HG03066 (cell line): ENCODE measurements at regions not wholly inside any gene's neighbourhood (a gene's known extent, or its start where the extent isn't known, plus 50 kb on each side); places are given as distances from the start of the nearest gene placed in this dataset.

Source experiments
- ATAC-seq: cut with Tn5 transposase; IDR thresholded peaks from one replicate; pipeline ENCODE4 v1.9.1; 2021; ENCODE audit warnings: low read depth; ENCODE audit not compliant: unreplicated experiment

DNA sequence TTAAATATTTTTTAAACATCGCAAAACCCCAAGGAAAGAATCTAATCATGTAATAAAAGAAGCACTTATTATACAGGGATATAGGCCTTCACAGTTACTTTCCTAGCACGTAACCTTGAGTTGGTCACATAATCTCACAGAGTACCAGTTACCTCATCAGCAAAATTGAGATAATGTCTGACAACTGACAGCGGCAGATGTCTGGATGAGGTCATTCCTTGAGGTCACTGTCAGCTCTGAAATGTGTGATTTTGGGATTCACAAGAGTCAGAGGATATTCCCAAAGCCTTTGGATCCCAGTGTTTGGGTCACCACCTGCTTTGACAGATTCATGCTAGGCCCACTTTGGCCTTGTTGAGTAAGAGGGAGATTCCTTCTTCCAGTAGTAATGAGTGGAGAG, 151.4 kb upstream of the SEMA6D start:
- no peak for ATAC-seq

DNA sequence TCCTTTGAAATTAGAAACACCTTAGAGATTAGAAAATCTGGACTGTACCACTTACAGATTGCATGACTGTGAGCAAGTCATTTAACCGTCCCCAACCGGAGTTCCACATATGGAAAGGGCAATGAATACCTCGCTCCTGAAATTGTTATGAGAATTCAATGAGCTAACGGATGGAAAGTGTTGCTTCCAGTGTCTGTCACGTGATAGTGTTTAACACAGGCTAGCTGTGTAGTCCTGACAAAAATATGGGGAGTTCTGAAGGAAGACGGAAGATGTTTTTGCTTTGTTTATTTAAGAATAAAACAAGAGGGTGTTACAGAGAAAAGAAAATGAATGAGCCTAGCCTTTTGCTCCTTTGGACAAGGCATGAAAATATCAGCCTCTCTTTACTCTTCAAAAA, 150.7 kb upstream of the SEMA6D start:
- no peak for ATAC-seq

DNA sequence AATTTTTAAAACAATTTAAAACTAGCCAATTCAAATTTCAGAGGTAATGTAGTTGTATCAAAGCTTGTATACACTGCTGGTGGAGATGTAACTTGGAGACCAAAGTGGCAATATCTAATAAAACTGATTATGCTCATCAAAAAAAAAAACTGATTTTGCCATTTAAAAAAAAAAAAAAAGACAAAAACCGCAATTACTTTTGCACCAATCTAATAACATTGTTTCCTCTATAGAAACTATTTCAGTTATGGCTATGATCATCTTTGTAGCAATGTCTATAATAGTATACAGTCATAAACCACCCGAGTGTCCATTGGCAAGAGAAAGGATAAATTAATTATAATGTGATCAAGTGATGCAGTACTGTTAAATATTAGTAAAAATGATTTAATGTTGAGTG, 149.3 kb upstream of the SEMA6D start:
- no peak for ATAC-seq

DNA sequence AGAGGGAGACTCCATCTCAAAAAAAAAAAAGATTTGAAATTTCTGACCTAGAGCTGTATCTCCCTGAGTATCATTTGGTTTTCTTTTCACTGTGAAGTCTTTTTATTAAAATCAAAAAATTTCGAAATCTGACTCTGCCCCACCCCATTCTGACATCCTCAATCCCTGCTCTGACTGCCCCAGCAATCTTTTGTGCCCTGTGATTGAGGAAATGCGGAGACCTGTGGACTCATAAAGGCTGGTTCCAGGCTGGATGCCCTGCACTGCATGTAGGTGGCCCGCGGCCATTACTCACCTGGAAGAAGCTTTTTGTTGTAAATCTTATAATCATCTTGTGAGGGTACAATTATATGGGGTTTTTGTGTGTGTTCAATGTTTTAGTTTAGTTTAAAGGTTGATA, 147.3 kb upstream of the SEMA6D start:
- ATAC-seq, result no peak

- no peak for ATAC-seq
Observed at GRCh38 chr15:47570451-47570850, 146.9 kb upstream of the SEMA6D start.

GRCh38 chr15:47570881-47571640, 146.2 kb upstream of the SEMA6D start:
- no peak for ATAC-seq

- ATAC-seq, result no peak
Observed at GRCh38 chr15:47573673-47574072, 143.6 kb upstream of the SEMA6D start.

DNA sequence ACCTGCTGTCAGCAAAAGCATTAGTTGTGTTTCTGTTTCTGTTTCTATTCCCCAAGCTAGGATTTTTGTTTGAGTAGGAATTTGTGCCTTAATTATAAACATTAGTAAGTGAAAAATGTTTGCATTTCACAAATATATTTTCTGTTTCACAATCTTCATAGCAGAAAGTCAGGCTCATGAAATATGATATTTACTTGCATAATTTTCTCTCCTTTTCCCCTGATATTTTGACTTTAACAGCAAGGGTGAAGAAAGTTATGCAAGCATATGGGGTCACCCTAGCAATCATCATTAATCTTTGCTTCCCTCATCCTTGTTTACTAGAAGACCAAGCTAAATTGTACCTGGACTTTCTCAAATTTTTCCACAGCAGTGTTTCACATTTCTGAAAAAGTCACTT, 140.3 kb upstream of the SEMA6D start:
- no peak for ATAC-seq

- no peak for ATAC-seq
Observed at GRCh38 chr15:47577461-47577860, 139.8 kb upstream of the SEMA6D start.

DNA sequence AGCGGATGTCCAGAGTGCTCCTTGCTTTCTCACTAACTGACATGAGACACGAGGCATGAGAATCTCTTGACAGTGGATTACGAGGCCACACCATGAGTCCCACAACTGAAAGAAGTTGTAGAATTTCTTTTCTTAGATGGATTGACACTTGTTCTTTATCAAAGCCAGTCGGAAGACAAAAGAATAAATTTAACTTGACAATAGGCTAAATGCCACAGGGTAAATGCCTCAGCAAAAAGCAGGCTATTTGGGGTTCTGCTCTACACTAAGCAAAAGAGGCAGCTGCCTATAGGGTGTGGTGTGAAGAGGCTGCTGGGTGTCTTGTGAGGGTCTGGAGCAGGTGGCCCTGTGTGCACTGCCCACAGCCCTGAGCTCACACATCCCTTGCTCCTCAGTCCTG, 135.1 kb upstream of the SEMA6D start:
- no peak for ATAC-seq

DNA sequence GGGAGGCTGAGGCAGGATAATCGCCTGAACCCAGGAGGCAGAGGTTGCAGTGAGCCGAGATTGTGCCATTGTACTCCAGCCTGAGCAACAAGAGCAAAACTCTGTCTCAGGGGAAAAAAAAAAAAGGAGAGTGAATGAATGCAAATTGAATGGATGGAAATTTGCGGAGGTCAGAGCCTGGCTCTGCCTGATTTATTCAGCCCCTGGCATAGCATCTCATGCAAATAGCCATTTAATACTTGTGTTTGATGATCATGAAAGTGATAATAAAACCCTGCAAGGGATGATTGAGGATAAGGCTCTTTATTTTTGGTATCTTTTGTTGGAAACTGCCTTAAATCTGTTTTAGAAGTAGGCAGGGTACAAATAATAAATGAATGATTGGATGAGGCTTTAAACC, 133.0 kb upstream of the SEMA6D start:
- ATAC-seq, result no peak

DNA sequence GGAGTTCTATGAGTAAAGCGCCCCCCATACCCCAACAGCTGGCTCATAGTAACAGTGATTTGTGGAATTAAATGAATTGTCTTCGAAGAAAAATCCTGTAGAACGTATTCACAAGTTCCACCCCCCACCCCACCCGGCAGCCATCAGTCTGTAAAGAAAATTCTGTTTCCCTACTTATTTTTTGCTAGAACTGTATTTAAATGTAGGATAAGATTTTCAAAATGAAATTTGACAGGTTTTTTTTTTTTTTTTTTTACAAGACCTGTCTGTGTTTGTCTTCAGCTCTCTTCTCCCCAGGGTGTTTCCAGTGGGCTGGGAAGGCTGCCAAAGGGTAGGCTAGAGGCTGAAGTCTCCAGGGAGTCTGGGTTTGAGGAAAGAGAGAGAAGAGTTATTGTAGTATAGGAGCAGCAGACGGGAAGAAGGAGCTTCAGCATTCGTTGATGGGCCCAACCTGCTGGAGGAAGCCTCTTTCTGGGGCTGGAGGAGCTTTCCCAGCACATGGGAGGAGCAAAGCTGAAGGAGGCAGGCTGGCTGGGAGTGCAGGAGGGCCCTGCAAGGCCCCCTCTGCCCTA, 130.6 kb upstream of the SEMA6D start:
- ATAC-seq, result no peak

GRCh38 chr15:47587940-47588802, 129.1 kb upstream of the SEMA6D start:
- no peak for ATAC-seq

- ATAC-seq, result no peak
Observed at GRCh38 chr15:47588958-47589357, 128.3 kb upstream of the SEMA6D start.

GRCh38 chr15:47598996-47599395, 118.3 kb upstream of the SEMA6D start:
- no peak for ATAC-seq

GRCh38 chr15:47599806-47600205, 117.5 kb upstream of the SEMA6D start:
- ATAC-seq, result no peak

DNA sequence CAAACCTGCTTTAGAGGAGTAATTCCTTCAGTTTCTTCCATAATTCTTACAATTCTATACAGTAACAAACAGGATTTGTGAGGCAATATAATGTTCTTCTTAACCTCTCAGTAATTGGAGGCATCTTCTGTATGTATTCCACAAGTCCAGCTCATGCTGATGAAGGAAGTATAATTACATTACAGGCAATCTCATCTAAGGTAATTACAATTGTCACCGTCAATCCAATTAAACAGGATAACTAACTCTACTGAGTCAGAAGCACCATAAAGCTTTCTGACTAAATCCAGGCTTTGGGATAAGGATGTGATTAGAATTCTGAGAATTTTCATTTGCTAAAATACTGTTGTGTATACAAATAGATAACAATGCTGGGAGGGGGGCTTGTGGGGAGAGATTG, 115.2 kb upstream of the SEMA6D start:
- ATAC-seq, result no peak

DNA sequence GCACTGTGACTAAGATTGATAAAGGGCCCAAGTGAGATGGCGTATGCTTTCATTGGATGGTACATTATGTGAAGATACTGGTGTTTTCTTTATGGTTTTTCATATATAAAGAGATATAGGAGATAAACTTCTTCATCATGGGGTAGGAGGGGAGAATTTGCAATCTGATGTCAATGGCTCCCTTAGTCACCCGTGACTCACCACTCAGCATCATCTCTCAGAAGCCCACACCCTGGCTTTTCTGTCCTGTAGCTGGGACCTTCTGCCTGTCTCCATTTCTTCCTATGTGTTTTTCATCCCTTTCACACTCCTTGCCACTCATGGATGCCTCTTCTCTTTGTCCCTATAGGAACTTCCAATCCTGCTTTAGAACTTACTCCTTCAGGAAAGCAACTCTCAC, 114.3 kb upstream of the SEMA6D start:
- no peak for ATAC-seq

DNA sequence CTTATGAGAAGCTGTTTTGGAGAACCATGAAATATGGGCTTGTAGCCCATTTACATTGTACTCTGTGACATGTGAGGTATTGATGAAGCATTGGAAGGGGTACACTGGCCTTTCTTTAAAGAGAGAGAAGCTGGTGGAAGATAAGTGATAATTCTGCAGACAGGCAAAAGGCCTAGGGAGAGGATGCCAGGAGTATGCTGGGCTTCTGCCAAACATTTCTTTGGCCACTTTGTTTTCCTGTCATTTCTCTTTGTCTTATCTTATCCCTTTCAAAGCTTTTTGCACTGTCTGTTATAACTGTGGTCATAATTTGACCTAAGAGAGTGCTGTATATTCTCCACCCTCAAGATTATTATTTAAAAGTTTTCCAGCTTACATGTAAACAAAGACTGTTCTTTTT, 109.6 kb upstream of the SEMA6D start:
- no peak for ATAC-seq

DNA sequence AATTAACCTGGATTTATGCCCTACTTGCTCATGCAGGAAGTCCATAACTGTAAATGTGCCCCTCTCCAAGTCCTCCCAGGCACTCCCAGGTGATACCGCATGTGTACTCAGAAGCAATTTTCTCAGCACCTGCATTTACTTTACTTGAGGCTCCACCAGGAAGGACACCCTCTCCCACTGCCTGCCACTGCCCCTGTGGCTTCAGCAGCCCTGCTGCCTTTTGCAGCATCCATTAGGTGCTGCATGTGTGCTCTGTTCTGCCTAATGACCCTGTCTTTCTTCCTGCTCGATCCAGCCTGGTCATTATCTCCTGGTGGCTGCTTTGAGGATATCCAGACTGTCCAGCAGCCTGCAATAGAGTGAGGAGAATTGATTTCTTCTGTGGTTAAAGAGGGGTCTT, 107.6 kb upstream of the SEMA6D start:
- ATAC-seq, result no peak

DNA sequence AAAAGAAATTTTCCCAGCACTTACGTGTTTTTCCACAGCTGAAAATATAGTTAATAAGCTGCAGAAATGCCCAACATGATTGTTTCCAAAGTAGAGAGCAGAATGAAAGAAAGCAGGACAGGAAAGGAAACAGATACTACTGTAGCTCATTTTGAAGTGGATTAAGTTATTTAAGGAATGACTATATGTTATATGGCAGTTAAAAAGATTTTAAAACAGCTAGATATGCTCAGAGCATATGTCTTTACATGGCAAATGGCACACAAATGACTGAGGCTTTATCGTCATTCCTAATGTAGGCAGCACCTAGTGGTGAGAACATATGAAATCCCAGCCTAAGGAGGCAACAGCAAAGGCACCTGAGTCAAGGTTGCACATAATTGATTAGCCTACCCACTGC, 106.6 kb upstream of the SEMA6D start:
- ATAC-seq, result no peak
